ENCODE measurements at regions not wholly inside any gene's neighbourhood (a gene's known extent, or its start where the extent isn't known, plus 50 kb on each side); places are given as distances from the start of the nearest gene placed in this dataset.
"Not testable (repeated sequence)": the region's sequence is repeated elsewhere in the genome, so short reads cannot be mapped to it uniquely, and the experiment has no call there.

DNA sequence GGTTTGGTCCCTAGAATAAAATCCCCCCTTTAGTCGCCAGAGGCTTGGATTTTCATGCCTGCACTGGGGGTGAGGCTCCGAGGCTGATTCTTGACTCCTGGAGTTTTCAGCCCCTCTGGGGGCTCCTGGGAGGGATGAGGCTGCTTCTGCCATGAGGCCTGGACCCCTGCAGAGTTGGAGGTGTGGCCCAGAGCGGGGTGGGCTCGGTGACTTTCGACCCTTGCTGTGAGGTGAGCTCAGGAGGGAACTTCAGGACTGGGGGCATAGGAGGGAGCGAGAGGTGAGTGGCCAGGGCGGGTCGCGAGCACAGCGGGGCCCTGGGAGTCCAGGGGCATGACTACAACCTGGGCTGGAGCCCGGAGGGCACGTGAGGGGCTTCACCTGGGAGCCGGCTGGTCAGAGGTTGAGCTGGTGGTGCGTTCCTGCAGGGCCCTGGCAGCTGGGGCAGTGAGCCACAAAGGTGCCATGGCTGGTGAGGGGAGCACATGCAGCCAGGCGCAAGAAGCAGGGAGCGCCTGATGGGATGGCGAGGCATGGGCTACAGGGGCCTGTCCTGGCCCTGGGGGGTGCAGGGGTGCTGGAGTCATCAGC, 168.2 kb downstream of the KIF26A start:
- no peak for DNase-seq

DNA sequence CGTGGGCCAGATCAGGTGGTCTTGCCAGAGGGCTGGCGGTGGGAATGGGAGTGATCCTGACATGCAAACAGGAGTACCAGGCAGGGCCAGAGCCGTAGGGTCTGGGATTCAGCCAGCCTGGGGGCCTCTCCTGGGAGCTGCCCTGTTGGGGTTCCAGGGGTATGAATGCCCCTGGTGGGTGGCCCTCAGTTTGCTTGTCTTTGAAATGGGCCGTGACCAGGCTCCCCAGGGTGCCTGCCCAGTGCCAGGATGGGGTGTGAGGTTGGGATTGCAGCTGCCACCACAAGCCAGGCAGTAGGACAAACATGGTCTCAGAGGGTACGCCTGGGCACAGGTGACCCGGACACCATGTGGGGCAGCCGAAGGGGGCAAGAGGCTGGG, 168.8 kb downstream of the KIF26A start:
- no peak for DNase-seq

DNA sequence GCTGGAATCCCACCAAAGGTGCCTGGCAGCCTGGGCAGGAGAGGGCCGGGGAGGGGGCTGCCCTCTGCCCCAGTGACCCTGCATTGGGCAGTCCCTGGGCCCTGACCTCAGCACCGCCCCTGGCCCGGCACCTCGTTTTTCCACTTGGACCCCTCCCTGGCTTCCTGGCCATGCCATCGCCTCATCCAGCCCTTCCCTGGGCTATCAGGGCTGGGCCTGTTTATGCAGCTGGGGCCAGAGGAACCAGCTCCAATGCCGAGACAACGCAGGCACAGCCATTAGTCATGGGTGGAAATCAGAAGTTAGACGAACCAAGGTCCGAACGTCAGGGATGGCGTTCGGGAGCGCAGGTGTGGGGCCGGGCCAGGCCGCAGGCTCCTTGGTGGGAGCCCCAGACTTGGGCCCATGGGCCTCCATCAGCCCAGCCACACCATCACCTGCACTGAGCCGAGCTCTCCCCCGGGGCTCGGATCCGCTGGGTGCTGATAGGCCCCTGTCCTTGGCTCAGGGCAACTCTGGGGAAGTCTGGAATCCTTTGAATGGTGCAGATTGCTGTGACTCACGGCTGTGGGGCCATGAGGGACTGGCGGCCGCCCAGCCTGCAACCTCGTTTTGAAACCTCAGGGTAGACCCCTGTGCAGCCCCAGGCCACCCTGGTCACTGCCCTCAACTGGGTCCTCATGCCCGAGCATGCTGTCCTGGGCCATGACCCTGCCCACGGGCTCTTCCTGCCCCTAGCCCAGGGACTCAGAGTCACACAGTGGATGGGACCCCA, 169.4 kb downstream of the KIF26A start:
- no peak for DNase-seq

DNA sequence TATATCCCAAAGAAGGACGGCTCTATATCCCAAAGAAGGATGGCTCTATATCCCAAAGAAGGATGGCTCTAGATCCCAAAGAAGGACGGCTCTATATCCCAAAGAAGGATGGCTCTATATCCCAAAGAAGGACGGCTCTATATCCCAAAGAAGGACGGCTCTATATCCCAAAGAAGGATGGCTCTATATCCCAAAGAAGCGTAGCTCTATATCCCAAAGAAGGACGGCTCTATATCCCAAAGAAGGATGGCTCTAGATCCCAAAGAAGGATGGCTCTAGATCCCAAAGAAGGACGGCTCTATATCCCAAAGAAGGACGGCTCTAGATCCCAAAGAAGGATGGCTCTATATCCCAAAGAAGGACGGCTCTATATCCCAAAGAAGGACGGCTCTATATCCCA, 170.1 kb downstream of the KIF26A start:
- not testable (repeated sequence) for DNase-seq

DNA sequence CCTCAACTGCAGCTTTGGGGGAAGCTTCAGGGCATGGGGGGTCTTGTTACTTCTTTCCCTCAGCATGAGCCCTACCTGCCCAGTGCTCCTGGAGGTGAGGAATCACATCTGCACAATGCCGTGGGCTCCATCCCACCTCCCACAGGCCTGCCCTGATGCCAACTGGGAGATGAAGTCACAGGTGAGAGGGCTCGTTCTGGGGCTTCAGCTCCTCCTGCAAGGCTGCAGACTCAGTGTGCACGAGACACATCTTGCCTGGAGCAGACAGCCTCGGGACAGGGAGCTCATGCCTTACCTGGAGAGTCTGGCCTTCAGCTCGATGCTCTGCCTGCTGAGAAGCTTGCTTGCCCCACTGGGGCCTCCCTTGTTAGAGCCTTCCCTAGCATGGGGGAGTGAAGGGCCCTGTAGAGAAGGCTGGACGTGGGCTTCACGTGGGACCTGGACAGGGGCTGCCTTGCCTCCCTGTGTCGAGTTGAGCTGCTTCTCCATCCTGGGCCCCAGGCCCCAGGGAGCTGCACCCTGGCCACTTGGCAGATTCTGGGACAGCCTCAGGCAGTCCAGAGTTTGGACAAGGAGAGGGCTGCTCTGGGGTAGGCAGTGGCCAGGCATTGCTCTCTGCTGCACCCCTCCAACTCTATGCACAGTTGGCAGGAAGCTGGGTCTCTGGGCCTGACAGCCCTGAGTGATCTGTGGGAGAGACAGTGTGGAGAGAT, 171.4 kb downstream of the KIF26A start:
- no peak for DNase-seq

DNA sequence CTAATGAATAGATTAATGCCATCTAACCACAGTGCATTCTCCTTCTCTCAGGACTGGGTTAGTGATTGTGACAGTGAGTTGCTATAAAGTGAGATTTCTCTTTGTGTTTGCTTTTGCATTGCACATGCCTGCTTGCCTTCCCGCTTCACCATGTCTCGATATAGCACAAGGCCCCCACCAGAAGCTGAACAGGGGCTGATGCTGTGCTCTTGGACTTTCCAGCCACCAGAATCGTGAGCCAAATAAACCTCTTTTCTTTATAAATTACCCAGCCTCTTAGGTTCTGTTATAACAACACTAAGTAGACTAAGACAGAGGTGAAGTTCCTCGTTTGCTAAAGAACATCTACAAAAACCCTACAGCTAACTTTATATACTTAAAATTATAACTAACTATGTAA, 173.0 kb downstream of the KIF26A start:
- DNase-seq = no peak

DNA sequence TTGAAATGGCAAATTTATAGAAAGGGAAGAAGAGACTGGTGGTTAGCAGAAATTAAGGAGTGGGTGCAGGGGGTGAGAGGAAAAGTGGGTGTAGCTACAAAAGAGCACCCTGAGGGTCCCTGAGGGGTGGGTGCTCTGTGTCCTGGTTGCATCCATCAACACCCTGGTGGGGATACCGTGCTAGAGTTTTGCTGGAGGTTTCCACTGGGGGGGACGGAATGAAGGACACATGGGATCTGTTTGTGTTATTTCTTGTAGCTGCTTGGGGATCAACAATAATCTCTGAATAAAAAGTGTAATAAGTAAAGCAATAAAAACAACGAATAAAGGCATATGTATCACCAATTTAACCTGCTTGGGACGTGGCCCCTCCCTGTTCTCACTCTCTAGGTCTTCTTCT, 175.3 kb downstream of the KIF26A start:
- DNase-seq = no peak

DNA sequence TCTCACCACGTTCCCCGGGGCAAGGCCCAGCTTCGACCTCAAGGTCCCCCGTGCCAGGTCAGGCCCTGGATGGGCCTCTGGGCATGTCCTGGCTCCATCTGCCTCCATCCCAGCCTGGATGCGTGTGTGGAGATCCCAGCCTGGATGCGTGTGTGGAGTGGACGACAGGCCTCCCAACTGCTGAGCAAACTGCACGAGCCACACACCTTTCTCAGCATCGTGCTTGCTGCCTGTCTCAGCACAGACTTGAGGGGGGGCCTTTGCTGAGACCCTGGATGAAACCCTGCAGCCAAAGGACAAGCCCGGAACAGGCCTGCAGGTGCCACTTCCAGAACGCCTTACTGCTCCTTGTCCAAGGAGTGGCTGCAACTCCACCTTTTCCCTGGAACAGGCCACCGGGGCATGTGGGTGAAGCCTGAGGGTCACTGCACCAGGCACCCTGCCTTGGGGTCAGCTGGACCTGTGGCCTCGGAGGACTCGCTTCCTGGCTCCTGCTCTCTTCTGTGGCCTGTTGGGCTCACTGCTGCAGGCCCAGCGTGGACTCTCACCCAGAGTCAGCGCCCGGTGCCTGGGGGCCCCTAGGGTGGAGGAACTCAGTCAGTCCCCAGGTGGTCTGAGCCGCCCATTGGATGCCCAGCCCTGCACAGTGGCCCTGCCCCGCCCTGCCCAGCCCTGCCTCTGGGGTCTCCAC, 176.0 kb downstream of the KIF26A start:
- no peak for DNase-seq

DNA sequence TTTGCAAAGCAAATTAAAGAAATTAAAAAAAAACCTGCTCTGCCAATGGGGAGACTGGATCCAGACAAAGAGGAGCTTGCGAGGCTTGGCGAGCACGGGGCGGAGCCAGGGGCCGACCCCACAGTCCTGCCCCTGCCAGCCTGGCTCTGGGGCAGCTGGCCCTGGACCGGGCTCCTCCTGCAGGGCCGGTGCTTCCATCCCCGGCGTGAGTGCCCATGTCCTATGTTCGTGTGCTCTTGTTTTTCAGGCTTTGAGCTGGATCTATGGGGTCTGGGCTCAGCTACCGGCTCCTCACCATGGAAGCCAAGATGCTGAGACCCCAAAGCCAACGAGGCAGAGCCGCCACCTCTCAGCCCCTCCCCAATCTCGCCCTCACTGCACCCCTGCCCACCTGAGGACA, 176.8 kb downstream of the KIF26A start:
- DNase-seq = no peak

DNA sequence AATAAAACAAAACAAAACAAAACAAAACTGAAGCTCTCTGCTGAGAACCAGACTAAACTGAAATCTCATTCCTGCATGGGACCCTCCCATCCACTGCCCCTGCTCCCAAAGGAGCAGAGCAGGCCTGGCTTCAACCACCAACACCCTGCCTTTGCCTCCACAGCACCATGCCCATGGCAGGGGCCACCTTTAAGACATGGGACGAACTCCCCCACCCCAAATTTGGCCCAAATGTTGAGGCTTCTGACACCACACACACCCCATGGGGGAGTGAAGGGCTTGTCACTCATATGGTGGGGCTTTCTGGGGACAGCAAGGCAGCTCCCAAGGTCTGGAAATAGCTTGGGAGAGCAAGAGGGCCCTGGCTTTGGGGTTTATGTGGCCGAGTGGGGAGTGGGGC, 177.2 kb downstream of the KIF26A start:
- no peak for DNase-seq

DNA sequence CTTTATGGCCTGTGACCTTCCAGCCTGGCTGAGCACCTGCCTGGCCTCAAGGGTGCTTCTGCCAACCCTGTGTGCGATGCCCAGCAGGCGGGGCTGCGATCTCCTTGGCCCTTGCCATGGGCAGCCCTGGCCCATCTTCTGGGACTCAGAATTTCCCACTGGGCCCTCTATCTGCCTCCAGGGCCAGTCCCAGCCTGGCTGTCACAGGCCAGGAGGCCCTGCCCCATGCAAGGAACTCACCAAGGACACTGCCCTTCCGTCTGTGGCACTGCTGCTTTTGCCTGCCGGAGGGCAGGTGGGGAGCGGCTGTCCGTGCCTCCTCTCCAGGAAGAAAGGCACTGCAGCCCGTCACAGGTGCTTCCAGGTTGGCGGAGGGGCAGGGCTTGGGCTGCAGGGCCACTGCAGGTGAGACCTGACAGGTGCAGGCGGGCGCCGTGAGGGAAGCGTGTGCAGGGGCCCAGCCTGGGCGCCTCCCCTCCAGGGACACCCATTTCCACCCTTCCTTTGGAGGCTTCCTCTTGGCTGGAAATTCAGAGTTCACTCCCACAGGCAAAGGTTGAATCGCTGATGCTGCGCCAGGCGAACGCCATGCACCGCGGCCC, 177.8 kb downstream of the KIF26A start:
- no peak for DNase-seq

DNA sequence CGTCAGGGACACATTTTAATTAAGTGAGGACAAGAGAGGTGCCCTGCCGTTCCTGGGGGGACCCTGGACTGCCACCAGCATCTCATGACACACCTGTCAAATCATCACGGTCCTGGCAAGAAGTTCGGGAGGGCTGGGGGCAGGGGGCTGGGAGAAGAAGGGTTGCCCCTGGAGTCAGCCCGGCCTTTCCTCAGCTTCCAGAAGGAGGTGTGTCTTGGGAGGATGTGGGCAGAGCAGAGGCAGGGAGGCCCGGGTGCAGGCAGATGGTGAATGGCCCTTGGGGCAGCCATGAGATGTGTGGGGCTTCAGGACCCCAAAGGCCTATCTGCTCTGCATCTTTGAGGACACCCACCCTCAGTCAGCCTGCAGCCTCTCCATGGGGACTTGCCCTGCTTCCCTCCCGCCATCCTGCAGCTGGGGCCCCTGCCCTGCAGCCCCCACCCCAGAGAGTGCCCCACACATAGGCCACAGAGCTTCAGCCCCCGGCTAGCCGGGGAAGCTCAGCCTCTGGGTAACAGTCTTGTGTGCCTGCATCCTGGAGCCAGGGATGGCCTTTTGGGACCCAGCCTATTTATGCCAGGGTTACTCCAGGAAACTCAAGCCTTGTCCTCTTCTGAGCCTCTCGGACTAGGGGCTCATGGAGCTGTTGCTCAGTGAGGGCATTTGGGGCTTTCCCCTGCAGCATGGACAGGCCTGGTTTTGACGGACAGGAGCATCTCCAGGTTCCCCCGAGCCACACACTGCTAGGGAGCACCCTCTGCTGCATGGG, 178.5 kb downstream of the KIF26A start:
- no peak for DNase-seq

DNA sequence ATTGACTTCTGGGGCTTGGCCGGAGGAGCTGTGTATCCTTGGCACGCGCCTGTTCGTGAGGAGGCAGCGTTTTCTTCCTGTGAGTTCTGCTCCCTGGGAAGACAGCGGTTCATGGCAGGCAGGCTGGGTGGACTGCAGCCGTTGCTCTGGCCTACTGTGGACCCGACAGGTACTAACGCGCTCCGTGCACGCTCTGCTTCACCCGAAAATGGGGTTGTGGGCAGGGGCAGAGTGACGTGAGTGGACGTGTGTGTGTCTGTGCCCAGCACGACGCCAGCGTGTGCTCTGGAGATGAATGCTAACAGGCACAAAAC, 179.1 kb downstream of the KIF26A start:
- DNase-seq = no peak

DNA sequence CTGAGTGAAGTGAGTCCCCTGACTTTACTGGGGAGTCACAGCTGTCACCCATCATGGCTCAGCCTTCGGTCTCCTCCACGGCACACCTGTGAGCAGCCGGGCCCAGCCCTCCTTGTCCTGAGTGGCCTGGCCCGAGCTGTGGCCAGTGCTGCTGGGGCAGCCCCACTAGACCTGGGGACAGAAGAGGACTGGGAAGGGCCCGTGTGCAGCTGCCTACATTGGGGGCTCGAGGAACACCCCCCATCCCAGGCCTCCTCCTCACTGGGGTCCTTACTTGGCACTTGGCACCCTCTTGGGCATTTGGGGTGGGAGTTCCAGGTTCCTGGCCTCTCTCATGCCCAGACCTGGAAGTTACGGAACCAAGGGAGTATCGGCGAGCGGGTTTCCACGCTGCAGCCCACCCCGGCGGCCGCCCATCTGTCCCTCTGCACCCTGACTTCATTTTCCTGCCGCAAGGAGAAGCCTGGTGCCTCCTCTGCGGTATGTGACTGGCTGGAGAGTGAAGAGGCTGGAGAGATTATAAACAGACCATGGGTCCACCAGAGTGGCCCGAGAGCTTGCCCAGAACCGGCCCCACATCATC, 179.7 kb downstream of the KIF26A start:
- DNase-seq = no peak

DNA sequence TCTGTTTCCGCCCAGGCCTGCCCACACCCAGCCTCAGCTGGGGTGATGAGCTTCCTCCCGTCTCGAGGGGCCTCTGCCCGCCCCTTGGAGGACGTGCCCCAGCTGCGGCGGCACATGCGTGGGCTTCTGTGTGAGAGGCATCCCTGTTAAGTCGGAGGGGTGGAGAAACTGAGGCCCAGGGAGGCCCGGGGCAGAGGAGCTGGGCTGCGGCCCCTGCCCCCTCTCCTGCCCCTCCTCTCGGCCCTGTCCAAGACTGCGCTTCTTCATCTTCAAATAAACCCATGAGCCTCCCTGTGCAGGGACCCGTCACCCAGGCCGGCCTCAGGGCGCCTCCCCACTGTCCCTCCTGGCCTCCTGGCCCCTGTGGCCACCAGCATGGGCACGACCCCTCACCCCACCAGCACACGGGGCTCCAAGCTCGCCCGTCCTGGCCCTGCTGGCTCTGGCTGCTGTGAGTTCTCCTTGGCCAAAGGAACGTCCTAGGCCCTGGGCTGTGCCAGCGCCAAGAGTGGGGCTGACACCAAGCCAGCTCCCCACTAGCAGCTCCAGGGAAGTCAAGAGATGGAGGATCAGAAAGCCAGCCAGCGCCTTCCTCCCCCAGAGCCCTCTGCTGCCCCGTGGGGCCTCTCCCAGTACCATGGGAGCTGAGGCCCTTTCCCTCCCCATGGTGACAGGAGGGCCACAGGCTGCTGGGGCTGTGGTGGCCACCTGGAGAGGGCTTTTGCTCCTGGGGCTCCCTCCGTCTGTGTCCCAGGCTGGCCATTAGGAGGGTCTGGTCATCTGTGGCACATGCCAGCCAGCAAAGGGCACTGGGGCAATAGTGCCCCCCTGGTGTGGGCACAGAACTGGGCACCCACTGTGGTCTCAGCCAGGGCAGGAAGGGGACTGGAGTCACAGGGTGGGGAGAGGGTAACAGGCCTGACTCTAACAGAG, 180.4 kb downstream of the KIF26A start:
- no peak for DNase-seq

DNA sequence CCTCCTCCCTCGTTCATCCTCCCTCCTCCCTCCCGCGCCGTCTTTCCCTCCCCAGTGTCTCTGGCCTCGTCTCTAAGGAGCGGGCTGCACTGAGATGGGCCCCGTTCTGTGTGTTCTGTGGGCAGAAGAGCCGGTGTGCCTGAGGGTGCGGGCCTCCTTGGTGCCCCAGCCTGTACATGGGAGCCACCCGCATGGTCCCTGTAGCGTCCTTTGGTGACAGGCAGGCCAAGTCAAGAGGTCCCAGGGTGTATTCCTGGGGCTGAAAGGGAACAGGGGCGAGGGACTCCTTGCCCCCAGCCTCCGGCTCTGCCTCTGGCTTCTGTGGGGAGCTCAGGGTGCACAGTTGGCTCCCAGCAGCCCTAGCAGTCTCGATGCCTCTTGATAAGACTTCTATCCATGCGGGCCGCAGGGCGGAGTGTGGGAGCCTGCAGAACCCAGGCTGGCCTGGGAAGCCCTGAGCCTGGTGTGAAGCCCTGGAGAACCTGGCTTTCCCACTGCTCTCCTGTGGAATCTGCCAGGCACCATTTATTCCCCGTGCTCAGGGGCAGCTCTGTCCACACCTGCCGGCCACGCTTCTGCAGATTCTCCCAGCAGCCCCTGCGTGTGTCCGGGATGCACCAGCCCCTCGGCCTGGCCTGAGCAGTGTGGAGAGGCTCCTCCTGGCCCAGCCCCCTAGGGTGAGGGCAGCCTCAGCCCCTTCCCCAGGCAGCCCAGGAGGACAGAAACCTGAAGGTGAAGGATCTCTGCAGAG, 181.3 kb downstream of the KIF26A start:
- DNase-seq = no peak

DNA sequence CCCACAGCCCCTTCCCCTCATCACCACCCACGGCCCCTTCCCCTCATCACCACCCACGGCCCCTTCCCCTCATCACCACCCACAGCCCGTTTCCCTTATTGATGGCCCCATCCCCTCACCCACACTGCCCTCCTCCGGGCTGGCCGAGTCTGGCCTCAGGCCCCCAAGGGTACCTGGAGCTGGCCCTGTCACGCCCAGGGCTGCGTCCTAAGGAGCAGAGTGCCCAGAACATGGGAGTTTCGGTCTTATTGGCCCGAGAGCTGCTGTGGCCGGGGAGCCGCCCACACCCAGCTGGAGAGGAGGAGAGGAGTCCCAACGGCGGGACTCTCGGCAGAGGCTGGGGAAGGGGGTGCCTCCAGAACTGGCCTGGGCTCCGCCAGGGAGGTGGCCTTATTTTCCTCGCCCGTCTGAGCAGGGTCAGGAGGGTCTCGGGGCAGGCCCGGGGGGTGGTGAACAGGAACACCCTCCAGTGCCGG, 182.3 kb downstream of the KIF26A start:
- no peak for DNase-seq

DNA sequence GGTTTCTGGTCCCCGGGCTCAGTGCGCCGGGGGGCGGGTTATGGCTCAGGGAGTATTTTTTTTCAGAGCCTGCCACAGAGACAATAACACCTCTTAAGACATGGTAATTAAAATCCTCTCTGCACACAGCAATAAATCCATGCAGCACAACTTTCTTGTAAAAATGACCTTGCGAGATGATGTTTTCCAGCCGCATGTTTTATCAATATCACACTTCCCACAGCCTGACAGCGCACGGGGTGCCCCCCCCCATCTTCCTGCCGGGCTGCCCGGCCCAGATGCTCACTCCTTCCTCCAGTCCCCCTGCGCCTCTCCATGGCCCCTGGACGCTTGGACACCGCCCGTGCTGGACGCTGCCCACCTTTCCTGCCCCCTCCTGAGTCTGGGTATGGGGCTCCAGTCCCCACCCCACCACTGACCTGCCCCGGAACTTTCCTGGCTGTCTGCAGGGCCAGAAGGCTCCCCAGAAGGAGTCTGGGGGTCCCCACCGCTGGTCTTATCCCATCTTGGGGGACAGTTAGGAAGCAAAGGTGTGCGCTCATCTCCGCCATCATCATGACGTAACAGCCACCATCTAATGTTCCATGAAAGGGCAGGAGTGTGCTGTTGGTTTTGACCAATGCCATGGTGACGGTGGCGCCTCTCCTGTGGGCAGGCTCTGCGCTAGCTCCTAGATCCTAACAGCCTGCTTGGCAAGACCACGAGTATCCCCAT, 182.9 kb downstream of the KIF26A start:
- DNase-seq = no peak

DNA sequence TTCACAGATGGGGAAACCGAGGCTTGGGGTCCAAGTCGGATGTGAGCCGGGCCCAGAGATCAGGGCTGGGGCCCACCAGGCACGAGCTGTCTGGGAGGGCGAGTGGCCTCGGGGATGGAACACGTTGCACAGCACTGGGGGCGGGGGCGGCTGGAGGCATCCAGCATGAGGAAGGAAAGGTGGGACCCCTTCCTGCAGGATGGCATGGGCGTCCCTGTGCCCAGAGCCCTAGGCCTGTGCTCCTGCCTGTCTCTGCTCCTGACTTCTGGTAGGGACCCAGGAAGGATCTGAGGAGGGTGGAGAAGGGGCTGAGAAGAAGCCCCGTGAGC, 183.4 kb downstream of the KIF26A start:
- DNase-seq = no peak
